COLO668 (cell line): ENCODE measurements at regions not wholly inside any gene's neighbourhood (a gene's known extent, or its start where the extent isn't known, plus 50 kb on each side); places are given as distances from the start of the nearest gene placed in this dataset.
"Not testable (repeated sequence)": the region's sequence is repeated elsewhere in the genome, so short reads cannot be mapped to it uniquely, and the experiment has no call there.

Experiments
- DNase-seq: peaks from one replicate; lab custom pipeline; 2025; ENCODE audit not compliant: unreplicated experiment; lab: John Stamatoyannopoulos, UW

DNA sequence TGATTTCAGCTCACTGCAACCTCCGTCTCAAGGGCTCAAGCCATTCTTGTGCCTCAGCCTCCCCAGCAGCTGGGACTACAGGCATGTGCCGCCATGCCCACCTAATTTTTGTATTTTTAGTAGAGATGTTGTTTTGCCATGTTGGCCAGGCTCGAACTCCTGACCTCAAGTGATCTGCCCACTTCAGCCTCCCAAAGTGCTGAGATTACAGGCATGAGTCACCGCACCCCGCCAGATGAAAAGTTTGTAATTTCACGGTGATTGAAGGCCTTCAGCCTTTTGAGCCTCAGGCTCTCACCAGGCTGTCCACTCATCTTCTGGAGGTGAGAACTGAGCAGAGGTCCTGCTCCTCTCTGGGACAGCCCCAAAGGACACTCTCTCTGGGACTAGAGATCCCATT lies 103.2 kb downstream of the HIF1AN start:
- not testable (repeated sequence) for DNase-seq

DNA sequence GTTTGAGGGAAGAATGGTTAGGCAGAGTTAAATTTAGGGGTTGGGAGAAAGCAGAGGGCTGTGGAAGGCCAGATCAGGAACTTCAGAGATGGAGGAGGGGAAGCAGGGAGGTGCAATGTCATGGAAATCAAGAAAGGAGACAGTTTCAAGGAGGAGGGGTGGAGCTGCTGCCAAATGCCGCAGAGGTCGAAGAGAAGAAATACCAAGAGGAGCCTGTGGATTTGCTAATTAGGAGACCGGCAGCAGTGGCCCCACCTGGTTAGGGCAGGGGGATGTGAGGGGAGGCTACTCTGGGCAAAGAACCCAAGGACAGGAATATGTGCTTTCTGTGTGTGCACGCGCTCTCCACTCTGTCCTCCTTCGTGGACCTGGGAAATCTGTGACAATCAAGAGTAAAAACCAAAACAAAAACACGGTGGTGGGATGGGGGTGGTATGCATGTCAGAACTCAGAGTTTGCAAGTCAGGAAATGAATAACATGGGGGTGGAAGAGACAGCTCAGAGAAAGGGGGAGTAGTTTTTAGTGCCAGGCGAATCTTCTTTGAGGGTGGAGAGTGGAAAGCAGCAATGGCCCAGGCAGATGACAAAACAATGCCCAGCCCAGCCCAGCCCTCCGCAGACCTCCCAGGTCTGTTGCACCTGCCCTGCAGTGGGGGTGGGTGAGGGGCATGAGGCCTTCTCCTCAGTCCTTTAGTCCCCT lies 102.9 kb upstream of the PAX2 start:
- no peak for DNase-seq

DNA sequence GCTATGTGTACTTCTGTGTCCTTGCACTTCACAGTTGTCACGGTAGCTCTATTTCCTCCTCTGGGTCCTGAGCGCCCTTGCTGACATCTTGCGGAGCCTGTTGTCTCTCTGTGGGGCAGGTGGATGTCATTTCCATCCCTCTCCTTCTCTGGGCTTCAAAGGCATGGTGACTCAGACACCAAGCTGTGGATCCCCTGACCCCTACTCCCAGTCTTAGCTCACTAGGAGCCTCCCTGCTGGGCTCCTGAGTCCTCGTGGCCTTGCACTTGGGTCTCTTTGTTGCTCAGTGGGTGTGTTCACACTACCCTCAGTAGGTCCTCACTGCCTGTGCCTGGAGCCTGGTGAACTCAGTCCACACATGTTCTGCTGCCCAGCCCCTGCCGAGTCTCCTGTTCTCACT lies 100.3 kb upstream of the PAX2 start:
- no peak for DNase-seq

DNA sequence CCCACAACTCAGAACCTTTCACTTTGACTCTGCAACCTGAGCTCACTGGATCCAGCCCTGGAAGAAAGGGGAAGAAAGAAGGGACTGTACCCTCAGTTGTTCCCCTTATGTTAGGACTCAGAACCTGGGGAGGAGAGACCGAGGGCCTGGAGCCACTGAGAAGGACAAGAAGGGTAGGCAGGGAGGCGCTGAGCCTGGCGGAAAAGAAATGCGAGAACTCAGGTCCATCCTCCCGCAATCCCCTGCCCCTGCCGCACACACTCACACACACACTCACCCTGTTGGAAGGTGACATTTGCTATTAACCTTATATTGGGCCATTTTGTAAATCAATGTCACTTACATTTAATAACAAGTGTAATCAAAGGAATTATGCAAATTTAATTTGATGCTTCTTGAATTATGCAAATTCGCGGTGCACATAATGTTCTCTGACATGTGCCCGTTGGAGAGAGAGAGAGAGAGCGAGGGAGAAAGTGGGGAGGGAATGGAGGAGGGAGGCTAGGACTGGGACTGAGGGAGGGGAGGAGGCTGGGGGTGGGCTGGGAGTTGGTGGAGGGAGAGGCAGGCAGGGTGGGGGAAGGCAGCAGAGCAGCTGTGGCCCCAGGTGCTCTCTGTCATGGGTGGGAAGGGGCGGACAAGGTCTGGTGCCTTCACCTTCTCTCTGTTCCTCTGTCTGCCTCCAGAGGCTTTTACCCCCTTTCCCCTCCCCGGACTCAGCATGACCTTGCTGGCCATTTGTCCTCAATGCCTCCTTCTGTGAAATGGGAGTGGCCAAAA lies 99.6 kb upstream of the PAX2 start:
- no peak for DNase-seq

DNA sequence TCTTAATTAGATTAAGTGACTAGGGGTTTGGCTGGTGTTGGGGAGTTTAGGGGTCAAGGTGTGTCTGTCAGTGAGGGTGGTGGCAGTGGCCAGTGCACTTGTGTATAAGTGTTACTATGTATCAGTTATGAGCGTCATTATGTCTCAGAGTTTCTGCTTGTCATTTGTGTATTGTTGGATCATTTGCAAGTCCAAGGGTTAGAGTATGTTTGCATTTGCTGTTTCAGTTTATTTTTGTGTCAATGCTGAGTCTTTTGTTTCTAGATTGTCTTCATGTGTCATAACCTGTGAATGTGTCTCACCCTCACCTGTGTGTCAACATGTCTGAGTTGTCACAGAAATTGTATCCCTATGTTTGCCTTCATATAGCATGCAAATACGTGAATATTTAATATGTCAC lies 97.5 kb upstream of the PAX2 start:
- DNase-seq, result no peak

DNA sequence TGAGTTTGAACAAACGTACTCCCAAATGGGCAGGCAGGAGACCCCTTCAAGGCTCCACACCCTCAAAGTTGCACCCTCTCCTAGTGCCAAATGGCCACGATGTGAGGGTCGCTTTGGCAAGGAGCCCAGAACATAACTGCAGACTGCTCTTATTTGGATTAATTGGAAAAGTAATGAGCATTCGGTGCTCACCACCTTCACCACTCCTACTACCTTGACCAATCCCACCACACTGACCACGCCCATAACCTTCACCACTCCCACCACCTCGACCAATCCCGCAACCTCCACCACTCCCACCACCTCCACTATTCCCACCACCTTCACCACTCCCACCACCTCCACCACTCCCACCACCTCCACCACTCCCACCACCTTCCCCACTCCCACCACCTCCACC lies 94.7 kb upstream of the PAX2 start:
- no peak for DNase-seq

DNA sequence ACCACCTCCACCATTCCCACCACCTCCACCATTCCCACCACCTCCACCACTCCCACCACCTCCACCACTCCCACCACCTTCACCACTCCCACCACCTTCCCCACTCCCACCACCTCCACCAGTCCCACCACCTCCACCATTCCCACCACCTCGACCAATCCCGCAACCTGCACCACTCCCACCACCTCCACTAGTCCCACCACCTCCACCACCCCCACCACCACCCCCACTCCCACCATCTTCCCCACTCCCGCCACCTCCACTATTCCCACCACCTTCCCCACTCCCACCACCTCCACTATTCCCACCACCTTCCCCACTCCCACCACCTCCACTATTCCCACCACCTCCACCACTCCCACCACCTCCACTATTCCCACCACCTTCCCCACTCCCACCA lies 94.3 kb upstream of the PAX2 start:
- not testable (repeated sequence) for DNase-seq

DNA sequence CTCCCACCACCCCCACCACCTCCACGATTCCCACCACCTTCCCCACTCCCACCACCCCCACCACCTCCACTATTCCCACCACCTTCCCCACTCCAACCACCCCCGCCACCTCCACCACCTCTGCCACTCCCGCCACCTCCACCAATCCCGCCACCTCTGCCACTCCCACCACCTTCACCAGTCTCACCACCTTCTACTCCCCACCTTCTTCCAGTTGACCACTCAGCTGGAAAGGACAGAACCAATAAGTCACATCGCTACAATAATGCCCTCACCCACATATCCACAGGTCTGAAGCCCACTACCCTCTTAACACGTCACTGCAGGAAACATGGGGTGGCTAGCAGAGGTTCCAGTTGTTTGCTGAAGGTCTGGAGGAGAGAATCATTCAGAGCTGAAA lies 93.5 kb upstream of the PAX2 start:
- DNase-seq, result no peak

DNA sequence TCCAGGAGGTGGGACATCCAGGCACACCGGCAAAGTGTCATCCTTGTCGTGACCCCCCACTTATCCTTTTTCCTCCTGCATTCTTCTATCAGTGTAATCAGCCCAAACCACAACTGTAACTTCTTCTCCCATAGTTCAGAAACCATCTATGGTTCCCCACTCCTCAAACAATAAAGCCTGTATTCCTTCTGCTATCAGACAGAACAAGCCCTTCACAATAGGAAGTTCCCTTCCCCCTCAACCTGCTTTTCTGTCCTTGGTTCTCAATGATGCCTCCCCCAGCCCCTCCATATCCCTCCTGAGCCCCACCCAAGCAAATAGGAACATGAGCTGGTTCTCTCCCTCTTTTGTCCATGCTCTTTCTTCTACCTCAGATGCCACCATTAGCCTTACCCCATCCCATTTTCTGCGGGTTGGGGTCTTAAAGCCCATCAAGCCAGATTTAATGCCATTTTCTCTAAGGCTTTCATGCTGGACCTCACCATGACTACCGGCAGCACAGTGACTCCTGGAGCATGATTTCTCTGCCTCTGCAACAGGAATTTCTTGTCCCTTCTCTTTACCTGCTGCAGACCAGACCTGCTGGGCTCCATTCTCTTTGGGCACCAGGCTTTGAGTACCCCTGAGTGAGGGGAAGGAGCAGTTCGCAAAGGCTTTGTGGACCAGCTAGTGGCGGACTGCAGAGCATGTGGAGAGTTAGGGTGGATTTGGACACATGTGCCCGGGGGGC lies 92.8 kb upstream of the PAX2 start:
- DNase-seq, result no peak

DNA sequence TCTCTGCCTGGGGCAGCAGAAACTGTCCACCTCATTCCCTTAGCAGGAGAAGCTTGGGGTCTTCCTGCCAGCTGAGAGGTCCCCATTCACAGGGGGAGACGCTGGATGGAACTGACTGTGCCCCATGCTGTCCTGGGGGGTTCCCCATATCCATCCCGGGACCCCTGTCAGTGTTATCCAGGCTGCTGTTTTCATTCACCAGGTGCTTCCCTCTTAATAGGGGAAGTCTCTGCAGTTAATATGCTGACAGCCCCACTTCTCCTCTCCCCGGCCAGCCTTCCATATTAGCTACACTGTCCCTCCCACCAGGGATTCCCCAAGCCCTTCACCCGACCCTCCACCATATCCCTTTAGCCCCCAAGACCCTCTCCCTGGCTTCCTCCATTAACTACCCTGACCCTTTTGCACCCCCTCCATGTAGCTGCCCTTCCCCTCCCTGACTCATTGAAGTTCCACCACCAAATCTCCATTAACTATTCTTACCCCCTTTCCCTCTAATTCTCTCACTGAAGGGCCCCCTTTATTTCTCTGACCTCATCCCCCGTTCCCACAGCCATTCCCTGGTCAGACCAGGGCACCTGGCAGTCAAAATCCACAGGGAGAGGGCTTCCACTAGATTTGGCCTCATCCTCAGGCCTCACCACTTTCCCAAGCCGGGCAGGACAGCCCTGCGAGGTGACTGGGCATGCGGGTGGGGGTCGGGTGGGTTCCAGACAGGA lies 92.0 kb upstream of the PAX2 start:
- DNase-seq, result no peak

DNA sequence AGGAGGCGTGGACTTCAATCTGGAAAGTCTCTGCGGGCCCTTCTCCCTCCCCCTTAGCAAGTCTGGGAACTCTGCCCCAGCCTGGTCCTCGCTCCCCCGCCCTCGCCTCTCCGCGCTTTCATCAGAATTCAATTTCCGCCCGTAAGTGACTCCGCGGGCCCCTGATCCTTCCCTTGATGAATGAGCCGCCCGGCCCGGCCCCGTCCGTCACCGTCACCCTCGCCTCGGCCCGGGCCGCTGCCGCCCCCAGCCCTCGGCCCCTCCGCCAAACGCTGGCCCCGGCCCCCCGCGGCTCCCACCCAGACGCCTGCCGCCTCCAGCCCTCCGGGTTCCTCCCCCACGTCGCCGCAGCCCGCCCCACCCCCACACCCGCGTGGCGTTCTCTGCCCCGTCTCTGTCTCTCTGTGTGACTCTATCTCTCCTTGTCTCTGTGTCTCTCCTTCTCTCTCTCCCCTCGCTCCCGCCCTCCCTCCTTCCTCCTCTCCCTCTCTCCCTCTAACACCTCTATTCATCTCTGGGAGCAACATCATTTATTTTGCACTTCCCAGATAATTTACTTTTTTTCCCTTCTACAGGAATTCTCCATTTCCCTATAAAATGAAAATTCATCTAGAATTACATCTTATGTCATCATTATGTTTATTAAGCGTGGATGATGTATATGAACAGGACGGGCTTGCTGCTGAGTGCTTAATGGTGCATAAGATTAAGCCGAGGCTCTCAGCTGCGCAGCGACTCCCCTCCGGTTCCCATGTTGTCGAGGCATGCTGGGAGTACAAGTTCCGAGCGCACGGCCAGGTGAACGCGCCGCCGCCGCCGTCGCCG lies 91.2 kb upstream of the PAX2 start:
- DNase-seq, result peak; percentile 14

DNA sequence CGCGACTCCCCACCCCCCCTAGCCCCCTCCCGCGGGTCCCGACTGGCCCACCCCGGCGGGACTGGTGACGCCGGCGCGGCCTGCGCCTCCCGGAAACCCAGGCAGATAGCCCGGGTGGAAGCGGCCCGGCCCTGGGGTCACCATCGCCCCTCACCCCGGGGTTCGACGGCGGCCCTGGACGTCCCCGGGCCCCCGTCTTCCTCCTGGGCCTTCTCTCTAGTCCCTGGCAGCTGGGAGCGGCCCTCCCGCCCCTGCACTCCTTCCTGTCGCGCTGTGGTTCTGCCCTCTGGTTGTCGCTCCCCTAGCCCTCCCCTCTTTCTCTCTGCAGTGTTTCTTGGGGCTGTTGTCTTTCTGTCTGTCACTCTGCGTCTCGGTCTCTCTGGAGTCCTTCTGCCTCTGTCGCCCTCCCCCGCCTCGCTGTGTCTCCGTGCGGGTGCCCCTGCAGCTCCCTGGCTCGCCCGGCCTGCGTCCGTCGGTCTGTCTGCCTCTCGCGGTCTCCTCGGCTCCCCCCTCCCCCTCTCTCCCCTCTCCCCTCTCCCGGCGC lies 90.5 kb upstream of the PAX2 start:
- DNase-seq, result peak; percentile 14

DNA sequence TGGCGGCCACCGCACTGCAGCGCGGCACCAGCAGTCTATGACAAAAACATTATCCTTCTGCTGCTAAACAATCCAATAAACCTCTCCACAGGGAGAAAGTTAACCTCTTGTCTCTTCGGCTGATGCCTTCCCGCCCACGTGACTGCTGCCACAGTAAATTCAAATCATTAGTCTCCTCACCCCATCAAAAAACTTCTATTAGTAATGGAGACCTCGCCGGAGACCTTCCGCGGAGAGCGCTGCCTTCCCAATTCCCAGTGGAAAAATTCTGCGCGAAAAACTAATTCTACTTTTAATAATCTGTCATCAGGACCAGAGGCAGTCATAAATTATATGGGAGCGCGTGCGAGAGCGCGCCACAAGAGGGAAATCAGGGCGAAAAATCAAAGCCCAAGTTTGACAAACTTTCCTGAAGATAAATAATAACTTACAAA lies 90.0 kb upstream of the PAX2 start:
- DNase-seq, result no peak

DNA sequence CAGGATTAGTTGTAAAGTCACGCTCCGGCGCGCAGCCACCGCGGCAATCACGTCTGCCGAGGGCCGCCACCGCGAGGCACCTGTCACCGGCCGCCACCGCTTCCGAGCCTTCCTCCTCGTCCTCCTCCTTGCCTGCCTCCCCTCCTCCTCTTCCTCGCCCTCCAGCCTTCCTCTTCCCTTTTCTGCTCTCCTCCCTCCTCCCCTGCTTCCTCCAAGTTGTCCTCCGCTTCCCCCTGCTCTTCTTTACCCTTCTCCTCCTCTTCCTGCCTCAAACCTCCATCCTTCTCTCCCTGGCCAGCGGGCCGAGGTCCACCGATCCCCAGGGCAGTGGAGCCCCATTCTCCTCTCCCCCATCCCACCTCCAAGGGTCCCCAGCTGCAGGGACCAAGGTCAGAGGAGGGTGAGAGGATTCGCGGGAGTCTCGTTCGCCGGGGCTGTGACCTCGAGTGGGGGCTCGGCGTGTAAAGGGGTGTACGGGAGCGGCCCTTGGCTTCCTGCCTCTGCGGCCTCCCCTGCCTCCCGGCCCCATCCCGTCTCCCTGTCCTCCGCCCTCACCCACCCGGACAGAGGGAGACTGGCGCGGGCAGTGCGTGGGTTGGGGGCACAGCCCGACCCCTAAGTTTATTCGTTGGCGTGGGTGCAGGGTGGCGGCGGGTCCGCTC lies 89.5 kb upstream of the PAX2 start:
- DNase-seq, result peak; percentile 13

DNA sequence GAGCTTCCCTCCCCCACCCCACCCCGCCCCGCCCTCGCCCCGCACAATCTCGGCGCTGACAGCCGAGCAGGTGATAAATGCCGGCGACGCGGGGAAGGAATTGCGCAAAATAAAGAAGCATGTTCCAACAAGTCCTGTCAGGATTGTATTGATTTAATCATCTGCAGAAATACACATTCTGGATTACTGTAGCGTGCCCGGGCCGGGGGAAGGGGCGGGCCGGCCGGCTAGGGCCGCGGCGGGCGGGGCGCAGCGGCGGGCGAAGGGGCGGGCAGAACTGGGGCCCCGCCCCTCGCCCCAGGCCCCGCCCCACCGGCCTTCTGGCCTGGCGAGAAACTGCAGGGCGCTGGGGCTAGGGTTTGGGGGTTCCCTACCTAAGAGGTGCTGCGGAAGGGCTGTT lies 88.9 kb upstream of the PAX2 start:
- peak; percentile 19 for DNase-seq

DNA sequence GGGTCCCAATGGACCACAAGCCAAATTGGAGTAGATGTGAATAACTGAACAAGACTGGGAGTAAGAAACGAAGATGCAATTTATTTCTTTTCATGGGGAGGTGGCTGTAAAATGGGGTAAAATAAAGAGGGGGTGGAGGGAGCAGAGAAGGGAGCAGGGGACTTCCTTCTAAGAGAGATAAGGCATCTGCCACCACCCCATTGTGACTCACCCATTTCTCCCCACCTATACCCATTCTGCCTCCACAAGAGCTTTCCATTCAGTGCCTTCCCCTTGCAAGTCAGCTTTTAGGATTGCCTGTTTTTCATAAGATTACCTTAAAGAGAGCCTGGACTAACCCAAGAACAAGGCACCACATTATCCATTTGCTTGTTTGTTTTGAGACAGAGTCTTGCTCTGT lies 87.1 kb upstream of the PAX2 start:
- DNase-seq, result no peak

DNA sequence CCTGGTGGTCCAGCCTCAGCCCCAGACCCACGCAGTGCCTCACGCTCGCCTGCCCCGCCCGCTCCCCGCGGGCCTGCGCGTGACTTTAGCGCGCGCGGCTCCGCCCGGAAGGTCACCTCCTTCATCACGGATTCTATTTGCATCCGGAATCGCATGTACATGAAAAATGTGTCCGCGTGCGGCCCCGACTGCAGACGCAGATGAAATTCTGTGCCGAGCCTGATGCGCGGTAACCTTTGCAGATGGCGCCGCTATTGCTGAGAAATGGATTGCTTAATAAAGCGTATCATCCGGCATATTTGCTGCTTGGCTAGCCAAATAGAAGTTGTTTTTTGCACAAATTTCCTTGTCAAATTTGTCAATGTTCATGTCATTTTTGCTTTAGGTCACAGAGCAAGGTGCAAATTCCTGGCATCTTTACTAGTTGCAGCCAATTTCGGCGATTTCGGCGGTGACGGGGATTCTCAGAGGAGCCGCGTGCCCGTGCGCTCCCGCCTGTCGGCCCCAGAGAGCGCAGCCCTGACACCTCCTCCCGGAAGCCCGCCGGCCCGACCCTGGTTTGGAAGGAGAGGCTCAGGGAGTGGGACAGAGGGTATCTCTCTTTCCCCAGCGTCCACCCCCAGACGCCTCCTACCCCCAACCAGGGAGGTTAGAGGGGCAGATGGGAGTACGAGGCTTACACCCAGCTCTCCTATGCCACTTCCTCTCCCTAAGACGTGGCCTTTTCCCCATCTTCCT lies 85.9 kb upstream of the PAX2 start:
- DNase-seq, result no peak

DNA sequence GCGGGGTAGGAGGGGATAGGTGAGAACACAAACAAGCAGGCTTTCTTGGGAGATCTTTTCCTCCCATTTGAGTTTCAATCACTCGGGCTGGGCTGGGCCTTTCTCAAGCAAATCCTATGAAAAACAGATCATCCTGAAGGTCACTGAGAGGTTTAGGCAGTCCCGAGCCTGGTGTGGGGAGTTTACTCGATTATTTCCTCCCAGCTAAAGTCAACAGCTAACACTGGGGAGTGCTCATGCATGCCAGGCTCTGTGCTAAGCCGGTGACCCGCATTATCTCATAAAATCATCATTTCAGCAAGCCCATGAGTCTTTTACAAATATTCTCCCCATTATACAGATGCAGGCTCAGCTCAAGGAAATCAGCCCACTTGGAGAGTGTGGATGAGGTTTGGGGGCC lies 85.0 kb upstream of the PAX2 start:
- DNase-seq, result no peak

DNA sequence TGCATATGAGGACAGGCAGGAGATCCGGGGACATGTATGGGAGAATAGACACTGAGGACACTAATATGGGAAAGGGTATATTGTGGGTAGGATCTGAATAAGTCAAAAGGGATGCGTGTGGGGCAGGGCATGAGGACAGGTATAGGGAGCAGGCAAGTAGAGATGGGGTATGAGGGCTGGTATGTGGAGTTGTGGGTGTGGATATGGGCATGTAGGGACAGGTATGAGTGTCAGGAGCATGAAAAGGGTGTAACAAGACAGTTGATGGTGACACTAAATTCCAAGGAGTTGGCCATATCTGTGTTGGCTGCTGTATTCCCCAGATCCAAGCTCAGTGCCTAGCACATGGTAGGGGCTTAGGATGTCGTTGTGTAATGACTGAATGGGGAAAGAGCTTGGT lies 84.4 kb upstream of the PAX2 start:
- no peak for DNase-seq
